NCI-H82 treated with DMSO at 0.1 percent for 48 hours (cell line): ENCODE measurements at regions not wholly inside any gene's neighbourhood (a gene's known extent, or its start where the extent isn't known, plus 50 kb on each side); places are given as distances from the start of the nearest gene placed in this dataset.

Experiments
- DNase-seq: peaks from one replicate; lab custom pipeline; 2025; ENCODE audit not compliant: unreplicated experiment; lab: John Stamatoyannopoulos, UW

- DNase-seq: no peak
Observed at GRCh38 chr3:113051787-113052186, 61.0 kb downstream of the GTPBP8 start.

GRCh38 chr3:113053169-113053568 lies 62.4 kb downstream of the GTPBP8 start:
- no peak for DNase-seq

GRCh38 chr3:113054552-113054951 lies 63.8 kb downstream of the GTPBP8 start:
- no peak for DNase-seq

- DNase-seq: no peak
Observed at GRCh38 chr3:113055201-113055600, 64.4 kb downstream of the GTPBP8 start.

GRCh38 chr3:113055961-113056360 lies 65.2 kb downstream of the GTPBP8 start:
- DNase-seq: no peak

GRCh38 chr3:113057117-113057516 lies 66.3 kb downstream of the GTPBP8 start:
- DNase-seq: no peak

GRCh38 chr3:113058188-113058587 lies 67.4 kb downstream of the GTPBP8 start:
- DNase-seq: no peak

- no peak for DNase-seq
Observed at GRCh38 chr3:113062705-113063104, 71.9 kb downstream of the GTPBP8 start.

GRCh38 chr3:113063126-113063894 lies 72.5 kb downstream of the GTPBP8 start:
- DNase-seq: no peak

- DNase-seq: no peak
Observed at GRCh38 chr3:113064183-113064582, 73.4 kb downstream of the GTPBP8 start.

- DNase-seq: no peak
Observed at GRCh38 chr3:113065336-113065735, 74.6 kb downstream of the GTPBP8 start.

- DNase-seq: no peak
Observed at GRCh38 chr3:113070072-113070640, 79.4 kb downstream of the GTPBP8 start.

- DNase-seq: no peak
Observed at GRCh38 chr3:113070681-113071113, 79.9 kb downstream of the GTPBP8 start.

- DNase-seq: no peak
Observed at GRCh38 chr3:113075588-113075987, 84.8 kb downstream of the GTPBP8 start.

- DNase-seq: no peak
Observed at GRCh38 chr3:113079218-113079961, 88.6 kb downstream of the GTPBP8 start.

GRCh38 chr3:113084777-113085176 lies 94.0 kb downstream of the GTPBP8 start:
- DNase-seq: peak; percentile 2

GRCh38 chr3:113086560-113087461 lies 96.0 kb downstream of the GTPBP8 start:
- no peak for DNase-seq

- no peak for DNase-seq
Observed at GRCh38 chr3:113088616-113089015, 97.8 kb downstream of the GTPBP8 start.

- no peak for DNase-seq
Observed at GRCh38 chr3:113091417-113091816, 100.6 kb downstream of the GTPBP8 start.

- no peak for DNase-seq
Observed at GRCh38 chr3:113092746-113093145, 102.0 kb downstream of the GTPBP8 start.
